BLaER1 treated with 17β-estradiol and CSF1 and Interleukin-3, amounts not matched to agents 10 nM and 100 nM (cell line): ENCODE measurements at regions not wholly inside any gene's neighbourhood (a gene's known extent, or its start where the extent isn't known, plus 50 kb on each side); places are given as distances from the start of the nearest gene placed in this dataset.

ENCODE experiments used
- H3K27ac ChIP-seq, 11 experiments: shearing (Covaris generic); formaldehyde crosslinking; 2 replicates each; pipeline ENCODE4 v1.8.1; 2022
- H3K27me3 ChIP-seq, 11 experiments: shearing (Covaris generic); formaldehyde crosslinking; 2 replicates each; pipeline ENCODE4 v1.8.1; 2022
- H3K36me3 ChIP-seq, 11 experiments: shearing (Covaris generic); formaldehyde crosslinking; 2 replicates each; pipeline ENCODE4 v1.8.1; 2022
- H3K4me1 ChIP-seq, 10 experiments: shearing (Covaris generic); formaldehyde crosslinking; 2 replicates each; pipeline ENCODE4 v1.8.1; 2022
- H3K4me2 ChIP-seq, 11 experiments: shearing (Covaris generic); formaldehyde crosslinking; 2 replicates each; pipeline ENCODE4 v1.8.1; 2022
- H3K4me3 ChIP-seq, 10 experiments: shearing (Covaris generic); formaldehyde crosslinking; 2 replicates each; pipeline ENCODE4 v1.8.1; 2022
- H3K9ac ChIP-seq, 11 experiments: shearing (Covaris generic); formaldehyde crosslinking; 2 replicates each; pipeline ENCODE4 v1.8.1; 2022
- H3K9me3 ChIP-seq, 11 experiments: shearing (Covaris generic); formaldehyde crosslinking; replicated peaks in 1 of 11; 2 replicates each; pipeline ENCODE4 v1.8.1; 2022
- H4K20me1 ChIP-seq, 11 experiments: shearing (Covaris generic); formaldehyde crosslinking; 2 replicates each; pipeline ENCODE4 v1.8.1; 2022
- Cebpa-rat ChIP-seq, 11 experiments: shearing (Covaris generic); IDR thresholded peaks; 2 replicates each; pipeline ENCODE4 v1.8.1; 2022

GRCh38 chr9:110140276-110140675 is 67.7 kb downstream of the C9orf152 start:
- TF ChIP-seq Cebpa-rat (IDR thresholded peaks at IDR 0.05) = no peak
- no peak overlapping the region for H3K27ac ChIP-seq
- 0 out of 22 replicates have a peak, but pooled peaks cover 0 to 3% (median 0%) of the 10 kb centered on the region in 11 experiments for H3K27me3 ChIP-seq
- no peak overlapping the region for H3K9ac ChIP-seq
- no peaks in the 10 kb centered on the region for H4K20me1 ChIP-seq
- no peak overlapping the region for H3K4me2 ChIP-seq
- no peaks in the 10 kb centered on the region; a peak in 2 of 22 replicates for H3K36me3 ChIP-seq
- no peak overlapping the region for H3K4me3 ChIP-seq
- H3K9me3 ChIP-seq = no peaks in the 10 kb centered on the region; a peak in 2 of 22 replicates
- H3K4me1 ChIP-seq = peaks cover 28 to 49% (median 40%) of the 10 kb centered on the region in 10 experiments

DNA sequence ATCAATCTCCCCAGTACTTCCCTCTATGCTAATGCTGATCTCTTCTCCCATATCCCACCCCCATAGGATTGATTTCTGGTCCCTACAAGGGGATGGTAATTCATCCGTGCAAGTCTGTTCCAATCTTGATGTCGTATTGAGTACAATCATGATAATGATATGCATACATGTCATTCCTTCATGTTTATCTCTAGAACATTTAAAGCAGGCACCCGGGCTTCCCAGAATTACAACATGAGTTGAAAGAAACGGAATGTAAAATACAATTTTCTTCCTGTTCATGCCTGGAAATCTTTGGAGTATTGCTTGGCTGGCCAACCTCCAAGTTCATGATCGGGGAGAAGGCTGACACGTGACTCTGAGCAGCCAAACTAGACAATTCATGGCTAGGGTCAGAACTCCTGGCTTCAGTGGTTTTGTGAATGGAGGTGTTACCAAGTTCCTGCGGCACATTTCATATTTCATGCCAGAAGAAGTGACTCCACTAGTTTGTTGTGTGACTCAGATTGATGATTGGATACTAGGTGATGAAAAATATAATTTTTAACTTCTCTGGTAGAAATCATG is 66.6 kb downstream of the C9orf152 start:
- no peaks in the 10 kb centered on the region; a peak in 2 of 22 replicates for H3K9me3 ChIP-seq
- no peaks in the 10 kb centered on the region for H4K20me1 ChIP-seq
- no peak for TF ChIP-seq Cebpa-rat (IDR thresholded peaks at IDR 0.05)
- no peak overlapping the region for H3K27ac ChIP-seq
- no peak overlapping the region for H3K9ac ChIP-seq
- peaks cover 18 to 46% (median 35%) of the 10 kb centered on the region in 10 experiments for H3K4me1 ChIP-seq
- H3K4me3 ChIP-seq = no peak overlapping the region
- no peaks in the 10 kb centered on the region for H3K27me3 ChIP-seq
- H3K4me2 ChIP-seq = peak overlapping the region in 2 of 11 experiments; percentile 67 to 82; a peak in 2 of 22 replicates
- H3K36me3 ChIP-seq = no peaks in the 10 kb centered on the region; a peak in 2 of 22 replicates

DNA sequence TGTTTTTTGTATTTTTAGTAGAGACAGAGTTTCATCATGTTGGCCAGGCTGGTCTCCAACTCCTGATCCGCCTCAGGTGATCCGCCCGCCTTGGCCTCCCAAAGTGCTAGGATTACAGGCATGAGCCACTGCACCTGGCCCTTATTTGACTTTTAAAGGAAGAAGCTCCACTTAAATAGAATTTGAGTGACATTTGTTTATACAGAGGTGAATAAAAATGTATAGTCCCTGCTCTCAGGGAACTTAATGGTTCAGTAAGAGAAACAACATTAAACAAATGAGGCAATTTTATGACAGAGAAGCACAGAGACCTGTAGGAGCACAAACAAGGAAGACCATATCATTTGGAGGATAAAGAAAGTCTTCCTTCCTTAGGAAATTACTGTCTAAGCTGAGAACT is 65.7 kb downstream of the C9orf152 start:
- Histone ChIP-seq H3K36me3 (no peaks in the 10 kb centered on the region; a peak in 2 of 22 replicates), H3K9ac (no peak overlapping the region), H3K27me3 (no peaks in the 10 kb centered on the region), H3K9me3 (no peaks in the 10 kb centered on the region; a peak in 2 of 22 replicates), H3K4me2 (peak overlapping the region in 9 of 11 experiments; percentile 67 to 86 (median 79); a peak in 15 of 22 replicates), H3K4me3 (no peak overlapping the region), H3K4me1 (peaks cover 17 to 55% (median 42%) of the 10 kb centered on the region in 10 experiments), H4K20me1 (no peaks in the 10 kb centered on the region), H3K27ac (peak overlapping the region in 5 of 11 experiments; percentile 47 to 69 (median 53); a peak in 6 of 22 replicates)
- no peak for TF ChIP-seq Cebpa-rat (IDR thresholded peaks at IDR 0.05)

GRCh38 chr9:110142868-110143481 is 65.0 kb downstream of the C9orf152 start:
- Histone ChIP-seq H3K27ac (peak overlapping the region in 8 of 11 experiments; percentile 18 to 72 (median 52); a peak in 13 of 22 replicates), H3K4me3 (peak overlapping the region in 1 of 10 experiments; percentile 28; a peak in 4 of 20 replicates), H3K27me3 (no peaks in the 10 kb centered on the region), H3K36me3 (no peaks in the 10 kb centered on the region; a peak in 1 of 22 replicates), H3K9ac (peak overlapping the region in 3 of 11 experiments; percentile 32 to 46 (median 43); a peak in 4 of 22 replicates), H4K20me1 (no peaks in the 10 kb centered on the region), H3K4me1 (peaks cover 17 to 62% (median 46%) of the 10 kb centered on the region in 10 experiments), H3K4me2 (peak overlapping the region; percentile 52 to 86 (median 76); a peak in 21 of 22 replicates), H3K9me3 (no peaks in the 10 kb centered on the region; a peak in 1 of 22 replicates)
- no peak for TF ChIP-seq Cebpa-rat (IDR thresholded peaks at IDR 0.05)

DNA sequence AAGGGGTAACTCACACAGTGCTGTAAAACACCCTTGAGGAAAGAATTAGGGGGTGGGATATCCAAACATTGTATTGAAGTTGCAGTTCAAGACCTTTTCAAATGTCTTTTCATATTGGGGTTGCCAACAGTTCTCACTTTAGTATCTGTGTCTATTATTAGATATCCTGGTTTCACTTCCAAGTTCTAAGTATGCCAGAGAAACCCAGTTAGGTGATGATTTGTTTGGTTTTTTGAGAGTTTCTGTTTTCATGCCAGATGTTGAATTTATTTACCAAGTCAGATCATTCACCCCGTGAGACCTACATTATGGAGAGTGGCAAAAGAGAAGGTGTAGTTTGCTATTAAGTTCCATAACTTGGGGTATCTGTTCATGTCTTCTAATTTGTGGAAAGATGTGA is 64.5 kb downstream of the C9orf152 start:
- peak overlapping the region; percentile 52 to 86 (median 76); a peak in 21 of 22 replicates for H3K4me2 ChIP-seq
- H4K20me1 ChIP-seq = no peaks in the 10 kb centered on the region
- no peaks in the 10 kb centered on the region; a peak in 1 of 22 replicates for H3K36me3 ChIP-seq
- H3K27me3 ChIP-seq = no peaks in the 10 kb centered on the region
- no peak for TF ChIP-seq Cebpa-rat (IDR thresholded peaks at IDR 0.05)
- H3K9me3 ChIP-seq = no peaks in the 10 kb centered on the region
- peak overlapping the region in 9 of 11 experiments; percentile 47 to 72 (median 52); a peak in 18 of 22 replicates for H3K27ac ChIP-seq
- peak overlapping the region in 7 of 11 experiments; percentile 1 to 46 (median 32); a peak in 11 of 22 replicates for H3K9ac ChIP-seq
- H3K4me1 ChIP-seq = peaks cover 22 to 67% (median 52%) of the 10 kb centered on the region in 10 experiments
- peak overlapping the region in 1 of 10 experiments; percentile 28; a peak in 4 of 20 replicates for H3K4me3 ChIP-seq

GRCh38 chr9:110143950-110144545 is 63.9 kb downstream of the C9orf152 start:
- Histone ChIP-seq H3K27me3 (no peaks in the 10 kb centered on the region), H3K4me3 (no peak overlapping the region; a peak in 3 of 20 replicates), H4K20me1 (no peaks in the 10 kb centered on the region), H3K36me3 (no peaks in the 10 kb centered on the region), H3K9me3 (no peaks in the 10 kb centered on the region), H3K4me2 (peak overlapping the region; percentile 52 to 86 (median 76)), H3K9ac (peak overlapping the region in 6 of 11 experiments; percentile 1 to 46 (median 36); a peak in 10 of 22 replicates), H3K4me1 (peaks cover 28 to 73% (median 57%) of the 10 kb centered on the region in 10 experiments), H3K27ac (peak overlapping the region in 9 of 11 experiments; percentile 47 to 72 (median 52); a peak in 18 of 22 replicates)
- no peak for TF ChIP-seq Cebpa-rat (IDR thresholded peaks at IDR 0.05)

- H3K36me3 ChIP-seq = no peaks in the 10 kb centered on the region
- no peaks in the 10 kb centered on the region for H3K27me3 ChIP-seq
- TF ChIP-seq Cebpa-rat (IDR thresholded peaks at IDR 0.05) = no peak
- peak overlapping the region in 4 of 11 experiments; percentile 5 to 92 (median 59); a peak in 4 of 22 replicates for H3K4me2 ChIP-seq
- no peak overlapping the region for H3K27ac ChIP-seq
- no peak overlapping the region for H3K4me3 ChIP-seq
- H3K4me1 ChIP-seq = peaks cover 34 to 91% (median 70%) of the 10 kb centered on the region in 10 experiments
- no peak overlapping the region for H3K9ac ChIP-seq
- peaks cover 0 to 7% (median 7%) of the 10 kb centered on the region in 11 experiments; a peak in 11 of 22 replicates for H3K9me3 ChIP-seq
- H4K20me1 ChIP-seq = no peaks in the 10 kb centered on the region
Observed at GRCh38 chr9:110146373-110146772, 61.6 kb downstream of the C9orf152 start.

GRCh38 chr9:110148384-110148783 is 59.6 kb downstream of the C9orf152 start:
- Histone ChIP-seq H3K4me3 (peak overlapping the region in 1 of 10 experiments; percentile 33; a peak in 1 of 20 replicates), H3K4me2 (peak overlapping the region; percentile 66 to 92 (median 72)), H3K36me3 (no peaks in the 10 kb centered on the region), H3K27ac (peak overlapping the region in 4 of 11 experiments; percentile 5 to 21 (median 7); a peak in 2 of 22 replicates), H3K4me1 (peaks cover 26 to 93% (median 71%) of the 10 kb centered on the region in 10 experiments), H3K9me3 (peaks cover 0 to 7% (median 7%) of the 10 kb centered on the region in 11 experiments; a peak in 11 of 22 replicates), H4K20me1 (no peaks in the 10 kb centered on the region), H3K9ac (peak overlapping the region in 2 of 11 experiments; percentile 16 to 41; a peak in 3 of 22 replicates), H3K27me3 (no peaks in the 10 kb centered on the region)
- 0 out of 22 replicates have a peak, but pooled peaks of 1 of the 11 experiments have one; percentile 23 for TF ChIP-seq Cebpa-rat (IDR thresholded peaks at IDR 0.05)
